NCI-H2196 (cell line): ENCODE measurements at regions not wholly inside any gene's neighbourhood (a gene's known extent, or its start where the extent isn't known, plus 50 kb on each side); places are given as distances from the start of the nearest gene placed in this dataset.

Source experiments
- DNase-seq: peaks from one replicate; lab custom pipeline; 2025; ENCODE audit not compliant: unreplicated experiment; lab: John Stamatoyannopoulos, UW

- DNase-seq = peak; percentile 49
Measured at GRCh38 chr20:59403261-59403961, 103.0 kb downstream of the EDN3 start.

- no peak for DNase-seq
Measured at GRCh38 chr20:59403962-59404314, 103.5 kb downstream of the EDN3 start.

- no peak for DNase-seq
Measured at GRCh38 chr20:59404749-59405148, 104.3 kb downstream of the EDN3 start.

GRCh38 chr20:59405226-59406200 lies 105.1 kb downstream of the EDN3 start:
- no peak for DNase-seq

- no peak for DNase-seq
Measured at GRCh38 chr20:59406446-59406845, 106.0 kb downstream of the EDN3 start.

GRCh38 chr20:59411170-59411569 lies 110.8 kb downstream of the EDN3 start:
- no peak for DNase-seq

GRCh38 chr20:59411589-59411988 lies 111.2 kb downstream of the EDN3 start:
- no peak for DNase-seq

GRCh38 chr20:59412181-59412580 lies 111.8 kb downstream of the EDN3 start:
- DNase-seq = no peak

- DNase-seq = no peak
Measured at GRCh38 chr20:59412875-59413284, 112.5 kb downstream of the EDN3 start.

- DNase-seq = no peak
Measured at GRCh38 chr20:59413326-59413865, 113.0 kb downstream of the EDN3 start.

GRCh38 chr20:59414936-59415623 lies 114.7 kb downstream of the EDN3 start:
- no peak for DNase-seq

- DNase-seq = no peak
Measured at GRCh38 chr20:59416916-59417315, 116.5 kb downstream of the EDN3 start.

- DNase-seq = no peak
Measured at GRCh38 chr20:59421089-59421488, 120.7 kb downstream of the EDN3 start.

GRCh38 chr20:59421920-59422637 lies 121.7 kb downstream of the EDN3 start:
- DNase-seq = no peak

- no peak for DNase-seq
Measured at GRCh38 chr20:59422872-59423544, 122.6 kb downstream of the EDN3 start.

GRCh38 chr20:59424976-59425375 lies 124.6 kb downstream of the EDN3 start:
- no peak for DNase-seq

GRCh38 chr20:59425572-59425971 lies 125.2 kb downstream of the EDN3 start:
- DNase-seq = no peak

GRCh38 chr20:59428006-59428405 lies 127.6 kb downstream of the EDN3 start:
- DNase-seq = no peak

GRCh38 chr20:59428441-59429205 lies 128.2 kb downstream of the EDN3 start:
- no peak for DNase-seq
